ENCODE measurements at regions not wholly inside any gene's neighbourhood (a gene's known extent, or its start where the extent isn't known, plus 50 kb on each side); places are given as distances from the start of the nearest gene placed in this dataset.

DNA sequence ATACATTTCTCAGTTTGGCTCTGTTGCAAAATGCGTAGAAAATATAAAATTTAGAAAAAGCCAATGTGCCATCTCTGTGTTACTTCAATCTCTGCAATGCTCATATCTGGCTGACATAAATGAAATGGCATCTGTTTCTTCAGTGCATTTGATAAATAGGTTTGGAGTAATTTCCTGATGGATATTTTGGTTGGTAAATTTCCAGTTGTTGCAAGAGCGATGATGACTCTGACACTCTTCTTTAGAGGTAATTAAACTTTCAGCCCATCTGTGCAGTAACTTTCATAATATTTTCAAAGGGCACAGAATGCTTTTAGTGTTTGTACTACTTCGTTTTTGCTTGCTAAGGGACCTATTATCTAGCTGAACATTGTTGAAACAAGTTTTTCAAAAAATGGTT, 1286.4 kb downstream of the PCDH9 start:
- Histone ChIP-seq H3K27ac (no peak overlapping the region), H2AFZ (no peak overlapping the region), H3K4me1 (ENCODE audit: insufficient read depth) (no peaks in the 10 kb centered on the region), H3K9me2 (replicated peaks; ENCODE audit: insufficient read depth) (no peaks in the 10 kb centered on the region), H3K36me3 (replicated peaks; ENCODE audit: insufficient read depth, low read depth) (no peaks in the 10 kb centered on the region), H3K27me3 (no peaks in the 10 kb centered on the region), H3K4me2 (no peak overlapping the region), H3K4me3 (no peak overlapping the region), H4K20me1 (ENCODE audit: insufficient read depth, poor library complexity, severe bottlenecking) (no peaks in the 10 kb centered on the region), H3K9me3 (ENCODE audit: low read depth) (no peaks in the 10 kb centered on the region), H3K79me2 (no peaks in the 10 kb centered on the region)
- no peak for DNase-seq (ENCODE audit: low spot score)
- 79% methylated on average over 3 of the region's 3 CpGs for WGBS (ENCODE audit: low lambda C conversion rate, missing lambda C conversion rate)
- TF ChIP-seq, protein P1, sequence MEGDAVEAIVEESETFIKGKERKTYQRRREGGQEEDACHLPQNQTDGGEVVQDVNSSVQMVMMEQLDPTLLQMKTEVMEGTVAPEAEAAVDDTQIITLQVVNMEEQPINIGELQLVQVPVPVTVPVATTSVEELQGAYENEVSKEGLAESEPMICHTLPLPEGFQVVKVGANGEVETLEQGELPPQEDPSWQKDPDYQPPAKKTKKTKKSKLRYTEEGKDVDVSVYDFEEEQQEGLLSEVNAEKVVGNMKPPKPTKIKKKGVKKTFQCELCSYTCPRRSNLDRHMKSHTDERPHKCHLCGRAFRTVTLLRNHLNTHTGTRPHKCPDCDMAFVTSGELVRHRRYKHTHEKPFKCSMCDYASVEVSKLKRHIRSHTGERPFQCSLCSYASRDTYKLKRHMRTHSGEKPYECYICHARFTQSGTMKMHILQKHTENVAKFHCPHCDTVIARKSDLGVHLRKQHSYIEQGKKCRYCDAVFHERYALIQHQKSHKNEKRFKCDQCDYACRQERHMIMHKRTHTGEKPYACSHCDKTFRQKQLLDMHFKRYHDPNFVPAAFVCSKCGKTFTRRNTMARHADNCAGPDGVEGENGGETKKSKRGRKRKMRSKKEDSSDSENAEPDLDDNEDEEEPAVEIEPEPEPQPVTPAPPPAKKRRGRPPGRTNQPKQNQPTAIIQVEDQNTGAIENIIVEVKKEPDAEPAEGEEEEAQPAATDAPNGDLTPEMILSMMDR (IDR thresholded peaks at IDR 0.05; ENCODE audit: poor library complexity), result no peak
- TF ChIP-seq EZH2phosphoT487 (IDR thresholded peaks at IDR 0.05; ENCODE audit: low read depth, severe bottlenecking, unreplicated experiment) (no peak), EZH2 (IDR thresholded peaks at IDR 0.05; ENCODE audit: borderline replicate concordance) (no peak)

DNA sequence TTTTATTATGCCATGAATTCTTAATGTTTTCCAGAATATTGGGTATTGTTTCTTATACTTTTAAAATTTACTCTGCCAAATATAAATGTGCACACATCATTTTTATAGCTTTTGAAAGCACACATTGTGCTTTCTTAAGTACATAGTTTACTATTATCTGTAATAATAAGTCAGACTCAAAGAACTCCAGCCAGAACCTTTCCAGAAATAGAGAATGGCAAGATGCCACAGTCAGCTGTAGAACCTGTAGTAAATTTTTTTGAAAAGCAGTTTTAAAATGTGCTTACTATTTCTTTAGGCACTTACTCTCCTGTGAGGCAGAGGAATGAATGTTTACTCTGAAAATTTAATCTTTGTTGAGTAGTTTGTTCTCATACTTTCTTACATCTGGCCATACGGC, 1287.1 kb downstream of the PCDH9 start:
- 53% methylated on average over 1 of the region's 1 CpG for WGBS (ENCODE audit: low lambda C conversion rate, missing lambda C conversion rate)
- no peak overlapping the region for H3K4me2 ChIP-seq
- H3K9me2 ChIP-seq (replicated peaks; ENCODE audit: insufficient read depth), result no peaks in the 10 kb centered on the region
- no peaks in the 10 kb centered on the region for H3K27me3 ChIP-seq
- no peak for DNase-seq (ENCODE audit: low spot score)
- no peaks in the 10 kb centered on the region for H3K4me1 ChIP-seq (ENCODE audit: insufficient read depth)
- H3K4me3 ChIP-seq, result no peak overlapping the region
- H3K27ac ChIP-seq, result no peak overlapping the region
- H4K20me1 ChIP-seq (ENCODE audit: insufficient read depth, poor library complexity, severe bottlenecking), result no peaks in the 10 kb centered on the region
- no peak overlapping the region for H2AFZ ChIP-seq
- no peak for TF ChIP-seq EZH2phosphoT487 (IDR thresholded peaks at IDR 0.05; ENCODE audit: low read depth, severe bottlenecking, unreplicated experiment)
- TF ChIP-seq EZH2 (IDR thresholded peaks at IDR 0.05; ENCODE audit: borderline replicate concordance), result no peak
- TF ChIP-seq, protein P1 (IDR thresholded peaks at IDR 0.05; ENCODE audit: poor library complexity), result no peak
- H3K79me2 ChIP-seq, result no peaks in the 10 kb centered on the region
- H3K36me3 ChIP-seq (replicated peaks; ENCODE audit: insufficient read depth, low read depth), result no peaks in the 10 kb centered on the region
- H3K9me3 ChIP-seq (ENCODE audit: low read depth), result no peaks in the 10 kb centered on the region

- Histone ChIP-seq H3K4me3 (no peak overlapping the region), H3K9me2 (replicated peaks; ENCODE audit: insufficient read depth) (no peaks in the 10 kb centered on the region), H3K79me2 (no peaks in the 10 kb centered on the region), H3K4me1 (ENCODE audit: insufficient read depth) (no peaks in the 10 kb centered on the region), H3K27ac (no peak overlapping the region), H2AFZ (no peak overlapping the region), H3K27me3 (no peaks in the 10 kb centered on the region), H3K36me3 (replicated peaks; ENCODE audit: insufficient read depth, low read depth) (no peaks in the 10 kb centered on the region), H3K9me3 (ENCODE audit: low read depth) (no peaks in the 10 kb centered on the region), H4K20me1 (ENCODE audit: insufficient read depth, poor library complexity, severe bottlenecking) (no peaks in the 10 kb centered on the region), H3K4me2 (no peak overlapping the region)
- no peak for DNase-seq (ENCODE audit: low spot score)
- WGBS (ENCODE audit: low lambda C conversion rate, missing lambda C conversion rate), result 72% methylated on average over 3 of the region's 3 CpGs
- no peak for TF ChIP-seq EZH2 (IDR thresholded peaks at IDR 0.05; ENCODE audit: borderline replicate concordance)
Observed at GRCh38 chr13:65940720-65941119, 1289.4 kb downstream of the PCDH9 start.

DNA sequence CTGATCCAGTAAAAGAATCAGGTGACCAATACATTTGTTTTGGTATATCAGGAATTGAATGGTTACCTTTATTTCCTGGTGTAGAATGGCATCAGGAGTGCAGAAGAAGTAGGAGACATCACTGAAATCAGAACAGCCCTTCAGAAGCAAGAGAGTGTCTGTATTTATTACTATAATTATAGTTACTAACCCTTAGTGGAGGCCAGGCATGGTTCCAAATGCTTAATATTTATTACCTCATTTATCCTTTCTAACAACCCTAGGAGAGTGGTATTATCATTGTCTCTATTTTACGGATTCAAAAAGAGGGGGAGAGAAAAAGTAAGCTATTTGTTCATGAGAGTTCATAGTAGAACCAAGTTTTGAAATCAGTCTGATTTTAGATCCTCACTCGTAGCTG, 1292.9 kb downstream of the PCDH9 start:
- H3K4me3 ChIP-seq, result no peak overlapping the region
- H3K79me2 ChIP-seq, result no peaks in the 10 kb centered on the region
- no peaks in the 10 kb centered on the region for H3K27me3 ChIP-seq
- no peaks in the 10 kb centered on the region for H3K9me3 ChIP-seq (ENCODE audit: low read depth)
- no peaks in the 10 kb centered on the region for H3K4me1 ChIP-seq (ENCODE audit: insufficient read depth)
- H2AFZ ChIP-seq, result no peak overlapping the region
- DNase-seq (ENCODE audit: low spot score), result no peak
- TF ChIP-seq EZH2phosphoT487 (IDR thresholded peaks at IDR 0.05; ENCODE audit: low read depth, severe bottlenecking, unreplicated experiment) (no peak), EZH2 (IDR thresholded peaks at IDR 0.05; ENCODE audit: borderline replicate concordance) (no peak)
- H3K27ac ChIP-seq, result no peak overlapping the region
- H4K20me1 ChIP-seq (ENCODE audit: insufficient read depth, poor library complexity, severe bottlenecking), result no peaks in the 10 kb centered on the region
- no peak overlapping the region for H3K4me2 ChIP-seq
- H3K36me3 ChIP-seq (replicated peaks; ENCODE audit: insufficient read depth, low read depth), result no peaks in the 10 kb centered on the region
- WGBS (ENCODE audit: low lambda C conversion rate, missing lambda C conversion rate), result 86% methylated on average over 2 of the region's 2 CpGs
- H3K9me2 ChIP-seq (replicated peaks; ENCODE audit: insufficient read depth), result no peaks in the 10 kb centered on the region

All from hepatocyte (in vitro differentiated cells).